ENCODE measurements at regions not wholly inside any gene's neighbourhood (a gene's known extent, or its start where the extent isn't known, plus 50 kb on each side); places are given as distances from the start of the nearest gene placed in this dataset.

- TF ChIP-seq POLR2A (IDR thresholded peaks at IDR 0.05) (no peak), CTCF (IDR thresholded peaks at IDR 0.05) (no peak)
These were observed 501.6 kb upstream of the MYT1L start for GRCh38 chr2:2832657-2833056.
